Transverse colon (tissue), 3 donors: ENCODE measurements at regions not wholly inside any gene's neighbourhood (a gene's known extent, or its start where the extent isn't known, plus 50 kb on each side); places are given as distances from the start of the nearest gene placed in this dataset.

Experiments
- POLR2A ChIP-seq: fragments of 450-650 bp; IDR thresholded peaks from one replicate; pipeline ENCODE4 v1.6.1; 2016; ENCODE audit warnings: antibody characterized with exemption, mild to moderate bottlenecking, moderate library complexity
- POLR2AphosphoS5 ChIP-seq, 3 donors: sonication (generic); formaldehyde crosslinking; IDR thresholded peaks; one replicate each; pipeline ENCODE4 v1.6.1; 2016; ENCODE audit warnings: antibody characterized with exemption in 3 of 3

GRCh38 chr17:79374807-79375206, 236.0 kb downstream of the RBFOX3 start:
- no peak for TF ChIP-seq POLR2AphosphoS5 (IDR thresholded peaks at IDR 0.05)
- no peak for TF ChIP-seq POLR2A
